Suprapubic skin (tissue), 4 donors: ENCODE measurements at regions not wholly inside any gene's neighbourhood (a gene's known extent, or its start where the extent isn't known, plus 50 kb on each side); places are given as distances from the start of the nearest gene placed in this dataset.

Source experiments
- EP300 ChIP-seq: sonication (generic); formaldehyde crosslinking; IDR thresholded peaks from one replicate; pipeline ENCODE4 v1.6.1; 2017; ENCODE audit warnings: antibody characterized with exemption
- POLR2A ChIP-seq, 2 donors: fragments of 450-650 bp; IDR thresholded peaks; one replicate each; pipeline ENCODE4 v1.6.1; 2017; ENCODE audit warnings: antibody characterized with exemption in 2 of 2, mild to moderate bottlenecking in 2 of 2, moderate library complexity in 2 of 2
- POLR2AphosphoS5 ChIP-seq, 3 donors: sonication (generic); formaldehyde crosslinking; IDR thresholded peaks; one replicate each; pipeline ENCODE4 v1.6.1; 2017; ENCODE audit warnings: antibody characterized with exemption in 3 of 3

DNA sequence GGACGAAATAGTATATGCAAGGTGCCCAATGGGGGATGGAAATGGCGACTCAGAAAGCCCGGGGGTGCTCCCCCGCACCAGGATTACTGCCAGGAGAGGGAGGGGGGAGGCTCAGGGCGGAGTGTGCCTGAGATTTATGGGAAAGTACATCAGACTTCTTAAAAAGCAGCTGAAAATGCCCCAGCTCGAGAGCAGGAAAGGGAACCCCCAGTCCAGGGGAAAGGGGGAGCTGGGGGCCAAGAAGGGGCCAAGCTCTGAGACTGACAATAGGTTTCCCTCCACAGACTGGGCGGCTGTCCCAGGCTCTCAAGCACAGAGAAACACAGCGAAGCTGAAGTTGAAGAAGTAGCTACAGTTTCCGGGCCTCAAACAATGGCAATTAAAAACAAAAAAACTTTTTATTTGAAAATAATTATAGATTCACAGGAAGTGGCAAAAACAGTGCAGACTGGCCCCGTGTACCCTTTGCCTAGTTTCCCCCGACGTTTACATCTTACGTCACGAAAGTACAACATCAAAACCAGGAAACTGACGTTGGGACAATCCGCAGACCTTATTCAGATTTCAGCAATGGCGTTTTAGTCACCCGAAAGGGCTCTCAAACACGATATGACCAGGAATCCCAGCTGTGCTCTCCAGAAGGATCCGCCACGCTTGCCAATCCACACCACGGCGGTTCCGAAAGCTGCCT lies 83.9 kb upstream of the FGFR2 start:
- no peak for TF ChIP-seq POLR2A (IDR thresholded peaks at IDR 0.05)
- TF ChIP-seq POLR2AphosphoS5 (IDR thresholded peaks at IDR 0.05): no peak
- no peak for TF ChIP-seq EP300
